Hepatocyte (in vitro differentiated cells): ENCODE measurements at regions not wholly inside any gene's neighbourhood (a gene's known extent, or its start where the extent isn't known, plus 50 kb on each side); places are given as distances from the start of the nearest gene placed in this dataset.

Source experiments
- DNase-seq: peaks from one replicate; pipeline ENCODE4 v3.0.0-alpha.2; 2016; ENCODE audit warnings: low spot score
- H2AFZ ChIP-seq: fragments of 200-600 bp; sonication (generic); 2 replicates; pipeline ENCODE4 v1.6.0; 2016; ENCODE audit warnings: antibody characterized with exemption, mild to moderate bottlenecking
- H3K27ac ChIP-seq: fragments of 200-600 bp; sonication (generic); 2 replicates; pipeline ENCODE4 v1.5.1; 2016; ENCODE audit warnings: mild to moderate bottlenecking
- H3K27me3 ChIP-seq: fragments of 200-600 bp; sonication (generic); 2 replicates; pipeline ENCODE4 v1.6.1; 2016
- H3K36me3 ChIP-seq: fragments of 200-600 bp; sonication (generic); replicated peaks from 2 replicates; pipeline ENCODE4 v1.5.1; 2016; ENCODE audit warnings: low read depth; ENCODE audit not compliant: insufficient read depth
- H3K4me1 ChIP-seq: fragments of 200-600 bp; sonication (generic); 2 replicates; pipeline ENCODE4 v1.5.1; 2016; ENCODE audit warnings: mild to moderate bottlenecking, moderate library complexity; ENCODE audit not compliant: insufficient read depth
- H3K4me2 ChIP-seq: fragments of 200-600 bp; sonication (generic); 2 replicates; pipeline ENCODE4 v1.6.0; 2016
- H3K4me3 ChIP-seq: fragments of 200-600 bp; sonication (generic); 2 replicates; pipeline ENCODE4 v1.5.1; 2016; ENCODE audit warnings: mild to moderate bottlenecking
- H3K79me2 ChIP-seq: fragments of 200-600 bp; sonication (generic); 2 replicates; pipeline ENCODE4 v1.6.0; 2017; ENCODE audit warnings: mild to moderate bottlenecking
- H3K9me2 ChIP-seq: fragments of 200-600 bp; sonication (generic); replicated peaks from 2 replicates; pipeline ENCODE4 v1.6.0; 2017; ENCODE audit warnings: mild to moderate bottlenecking; ENCODE audit not compliant: insufficient read depth
- H3K9me3 ChIP-seq: fragments of 200-600 bp; sonication (generic); 2 replicates; pipeline ENCODE4 v1.5.1; 2016; ENCODE audit warnings: low read depth, mild to moderate bottlenecking
- H4K20me1 ChIP-seq: fragments of 200-600 bp; sonication (generic); 2 replicates; pipeline ENCODE4 v1.6.0; 2016; ENCODE audit warnings: mild to moderate bottlenecking; ENCODE audit not compliant: insufficient read depth, poor library complexity, severe bottlenecking
- CTCF ChIP-seq: fragments of 200-600 bp; sonication (generic); IDR thresholded peaks from 2 replicates; pipeline ENCODE4 v1.5.1; 2016; ENCODE audit warnings: antibody characterized with exemption, mild to moderate bottlenecking; ENCODE audit not compliant: poor library complexity
- EZH2 ChIP-seq: fragments of 200-600 bp; sonication (generic); IDR thresholded peaks from 2 replicates; pipeline ENCODE4 v1.6.1; 2016; ENCODE audit warnings: antibody characterized with exemption, mild to moderate bottlenecking, borderline replicate concordance
- EZH2phosphoT487 ChIP-seq: fragments of 200-600 bp; sonication (generic); IDR thresholded peaks from one replicate; pipeline ENCODE4 v1.6.1; 2018; ENCODE audit warnings: antibody characterized with exemption, mild to moderate bottlenecking, low read depth, moderate library complexity; ENCODE audit not compliant: unreplicated experiment, severe bottlenecking
- WGBS: methylation state at CpG from one replicate; pipeline ENCODE4 v1.1.6; 2016; ENCODE audit warnings: low lambda C conversion rate; ENCODE audit errors: missing lambda C conversion rate; 5-methylcytosine and 5-hydroxymethylcytosine counted together

- no peak overlapping the region for H2AFZ ChIP-seq
- DNase-seq, result no peak
- no peaks in the 10 kb centered on the region for H3K27me3 ChIP-seq
- H4K20me1 ChIP-seq, result no peaks in the 10 kb centered on the region
- no peak overlapping the region for H3K4me3 ChIP-seq
- no peaks in the 10 kb centered on the region for H3K79me2 ChIP-seq
- peaks cover 19% of the 10 kb centered on the region for H3K4me1 ChIP-seq
- peak overlapping the region; percentile 18 for H3K27ac ChIP-seq
- no peaks in the 10 kb centered on the region for H3K36me3 ChIP-seq
- H3K9me3 ChIP-seq, result no peaks in the 10 kb centered on the region
- TF ChIP-seq EZH2, result no peak
- no peak for TF ChIP-seq EZH2phosphoT487
- no peak for TF ChIP-seq CTCF
- no peak overlapping the region for H3K4me2 ChIP-seq
- 68% methylated on average over 4 of the region's 4 CpGs for WGBS
- no peaks in the 10 kb centered on the region for H3K9me2 ChIP-seq
Measured at GRCh38 chr1:216826214-216826613, 103.0 kb upstream of the ESRRG start.

GRCh38 chr1:216825557-216825956 is 102.3 kb upstream of the ESRRG start:
- Histone ChIP-seq H2AFZ (no peak overlapping the region), H3K4me2 (no peak overlapping the region), H4K20me1 (no peaks in the 10 kb centered on the region), H3K9me3 (no peaks in the 10 kb centered on the region), H3K4me1 (peaks cover 19% of the 10 kb centered on the region), H3K79me2 (no peaks in the 10 kb centered on the region), H3K4me3 (no peak overlapping the region), H3K9me2 (no peaks in the 10 kb centered on the region), H3K27me3 (no peaks in the 10 kb centered on the region), H3K27ac (no peak overlapping the region), H3K36me3 (no peaks in the 10 kb centered on the region)
- TF ChIP-seq CTCF (no peak), EZH2 (no peak), EZH2phosphoT487 (no peak)
- DNase-seq, result no peak
- 80% methylated on average over 2 of the region's 2 CpGs for WGBS

DNA sequence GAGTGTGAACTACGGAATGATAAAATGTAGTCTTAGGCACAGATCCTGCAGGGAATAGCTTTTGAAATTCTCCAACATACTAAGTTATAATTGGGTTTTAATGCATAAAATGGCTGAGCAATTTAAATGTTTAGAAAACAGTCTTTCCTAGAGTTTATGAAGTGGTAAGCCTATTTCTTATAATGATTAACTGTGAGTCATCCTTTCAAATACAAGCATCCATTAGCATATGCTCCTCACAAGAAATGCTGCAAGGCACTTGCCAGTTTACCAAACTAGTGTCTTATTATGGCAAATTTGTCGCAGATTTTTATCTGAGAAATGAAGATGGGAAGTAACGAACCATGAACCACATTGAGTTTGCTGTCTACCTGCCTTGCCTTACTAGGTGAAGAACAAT is 101.3 kb upstream of the ESRRG start:
- Histone ChIP-seq H4K20me1 (no peaks in the 10 kb centered on the region), H3K4me2 (no peak overlapping the region), H3K4me1 (peaks cover 27% of the 10 kb centered on the region), H3K36me3 (no peaks in the 10 kb centered on the region), H2AFZ (no peak overlapping the region), H3K27me3 (no peaks in the 10 kb centered on the region), H3K27ac (peak overlapping the region; percentile 19), H3K9me3 (no peaks in the 10 kb centered on the region), H3K4me3 (no peak overlapping the region), H3K9me2 (no peaks in the 10 kb centered on the region), H3K79me2 (no peaks in the 10 kb centered on the region)
- 86% methylated on average over 3 of the region's 3 CpGs for WGBS
- no peak for TF ChIP-seq EZH2phosphoT487
- TF ChIP-seq CTCF, result no peak
- TF ChIP-seq EZH2, result no peak
- no peak for DNase-seq

GRCh38 chr1:216823731-216824130 is 100.5 kb upstream of the ESRRG start:
- Histone ChIP-seq H4K20me1 (no peaks in the 10 kb centered on the region), H3K27me3 (no peaks in the 10 kb centered on the region), H3K4me2 (no peak overlapping the region), H3K4me3 (no peak overlapping the region), H3K27ac (no peak overlapping the region), H3K4me1 (peaks cover 27% of the 10 kb centered on the region), H3K9me2 (no peaks in the 10 kb centered on the region), H3K9me3 (no peaks in the 10 kb centered on the region), H3K36me3 (no peaks in the 10 kb centered on the region), H3K79me2 (no peaks in the 10 kb centered on the region), H2AFZ (no peak overlapping the region)
- DNase-seq, result no peak
- no peak for TF ChIP-seq EZH2
- no peak for TF ChIP-seq CTCF
- TF ChIP-seq EZH2phosphoT487, result no peak
- WGBS, result 89% methylated on average over 2 of the region's 2 CpGs
